ENCODE measurements at regions not wholly inside any gene's neighbourhood (a gene's known extent, or its start where the extent isn't known, plus 50 kb on each side); places are given as distances from the start of the nearest gene placed in this dataset.

GRCh38 chr4:119930546-119930945 lies 136.1 kb downstream of the MAD2L1 start:
- no peak for TF ChIP-seq CTCF (IDR thresholded peaks at IDR 0.05; ENCODE audit: low read depth, low read length)

GRCh38 chr4:119921830-119922229 lies 144.8 kb downstream of the MAD2L1 start:
- no peak overlapping the region for H3K4me3 ChIP-seq (ENCODE audit: low read depth, low read length)
- TF ChIP-seq CTCF (IDR thresholded peaks at IDR 0.05; ENCODE audit: low read depth, low read length) = no peak

More at GRCh38 chr4:119930546-119930945, 136.1 kb downstream of the MAD2L1 start:
- H3K4me3 ChIP-seq (ENCODE audit: low read depth, low read length) = no peak overlapping the region

GRCh38 chr4:119906277-119906676 lies 160.4 kb downstream of the MAD2L1 start:
- H3K4me3 ChIP-seq (ENCODE audit: low read depth, low read length) = no peak overlapping the region
- TF ChIP-seq CTCF (IDR thresholded peaks at IDR 0.05; ENCODE audit: low read depth, low read length) = no peak

GRCh38 chr4:119898211-119898610 lies 168.4 kb downstream of the MAD2L1 start:
- H3K4me3 ChIP-seq (ENCODE audit: low read depth, low read length) = no peak overlapping the region
- TF ChIP-seq CTCF (IDR thresholded peaks at IDR 0.05; ENCODE audit: low read depth, low read length) = no peak

GRCh38 chr4:119897260-119897659 lies 169.4 kb downstream of the MAD2L1 start:
- no peak overlapping the region for H3K4me3 ChIP-seq (ENCODE audit: low read depth, low read length)
- TF ChIP-seq CTCF (IDR thresholded peaks at IDR 0.05; ENCODE audit: low read depth, low read length) = no peak

GRCh38 chr4:119894650-119895208 lies 171.9 kb downstream of the MAD2L1 start:
- no peak for TF ChIP-seq CTCF (IDR thresholded peaks at IDR 0.05; ENCODE audit: low read depth, low read length)
- H3K4me3 ChIP-seq (ENCODE audit: low read depth, low read length) = no peak overlapping the region

GRCh38 chr4:119873794-119874325 lies 192.8 kb downstream of the MAD2L1 start:
- TF ChIP-seq CTCF (IDR thresholded peaks at IDR 0.05; ENCODE audit: low read depth, low read length) = no peak
- H3K4me3 ChIP-seq (ENCODE audit: low read depth, low read length) = no peak overlapping the region

All from WI38 (cell line).